ENCODE measurements at regions not wholly inside any gene's neighbourhood (a gene's known extent, or its start where the extent isn't known, plus 50 kb on each side); places are given as distances from the start of the nearest gene placed in this dataset. TPM values are rescaled to one million over a fixed set of nuclear protein-coding genes. Genes with fewer than 3 reads are reported as not detected.
"Not testable (repeated sequence)": the region's sequence is repeated elsewhere in the genome, so short reads cannot be mapped to it uniquely, and the experiment has no call there.

GRCh38 chr15:23225756-23226729 lies 89.4 kb upstream of the GOLGA6L1 start:
- DNase-seq, result peak; percentile 12
- intact Hi-C loops (cut with DNase I); H3K4me3 ChIP-seq; H3K4me1 ChIP-seq; ATAC-seq; H3K27me3 ChIP-seq; H3K27ac ChIP-seq; H3K36me3 ChIP-seq; H3K9me3 ChIP-seq: not testable (repeated sequence)

- ATAC-seq; H3K36me3 ChIP-seq; H3K27ac ChIP-seq; intact Hi-C loops (cut with DNase I); H3K4me1 ChIP-seq; H3K9me3 ChIP-seq; H3K4me3 ChIP-seq; H3K27me3 ChIP-seq: not testable (repeated sequence)
- peak; percentile 18 for DNase-seq
Observed at GRCh38 chr15:23209452-23209851, 72.8 kb upstream of the GOLGA6L1 start.

GRCh38 chr15:23199811-23200465 lies 63.3 kb upstream of the GOLGA6L1 start:
- H3K27ac ChIP-seq; ATAC-seq; H3K4me1 ChIP-seq; H3K36me3 ChIP-seq; H3K4me3 ChIP-seq; H3K27me3 ChIP-seq; intact Hi-C loops (cut with DNase I); H3K9me3 ChIP-seq: not testable (repeated sequence)
- DNase-seq, result peak; percentile 44

DNA sequence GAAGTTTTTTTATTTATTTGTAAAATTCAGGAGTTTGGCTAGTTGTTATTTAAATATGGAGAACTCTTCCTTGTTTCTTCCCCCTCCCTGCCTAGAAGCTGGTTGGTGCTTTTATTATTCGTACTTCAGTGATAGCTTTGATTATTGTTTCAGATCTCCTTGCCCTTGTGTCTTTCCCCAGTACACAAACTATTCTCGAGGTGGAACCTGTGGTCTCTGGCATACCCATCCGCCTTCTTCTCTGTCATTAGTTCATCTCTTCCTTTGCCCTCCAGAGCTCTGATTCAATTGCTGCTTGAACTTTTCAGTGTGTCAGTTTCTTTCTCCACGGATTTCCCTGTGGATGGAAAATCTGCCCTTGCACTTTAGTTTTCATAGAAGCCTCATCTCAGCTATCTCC lies 61.8 kb upstream of the GOLGA6L1 start:
- H3K4me1 ChIP-seq; H3K9me3 ChIP-seq; H3K36me3 ChIP-seq; H3K27me3 ChIP-seq; H3K27ac ChIP-seq; H3K4me3 ChIP-seq; ATAC-seq; intact Hi-C loops (cut with DNase I); DNase-seq: not testable (repeated sequence)

DNA sequence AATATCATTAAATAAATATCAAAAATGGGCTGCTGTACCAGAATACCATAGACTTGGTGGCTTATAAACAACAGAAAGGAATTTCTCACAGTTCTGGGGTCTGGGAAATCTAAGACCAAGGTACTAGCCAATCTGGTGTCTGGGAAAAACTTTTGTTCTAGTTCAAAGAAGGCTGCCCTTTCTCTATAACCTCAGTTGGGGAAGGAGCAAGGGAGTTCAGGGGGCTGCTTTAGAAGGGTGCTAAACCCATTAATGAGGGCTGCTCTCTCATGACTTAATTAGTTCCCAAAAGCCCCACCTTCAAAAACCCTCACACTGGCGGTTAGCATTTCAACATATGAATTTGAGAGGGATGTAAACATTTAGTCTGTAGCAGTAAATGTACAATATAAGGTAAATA lies 55.7 kb upstream of the GOLGA6L1 start:
- H3K4me1 ChIP-seq; H3K27ac ChIP-seq; H3K27me3 ChIP-seq; DNase-seq; intact Hi-C loops (cut with DNase I); H3K4me3 ChIP-seq; ATAC-seq; H3K36me3 ChIP-seq; H3K9me3 ChIP-seq: not testable (repeated sequence)

Small RNA genes in the stretch of these regions (microRNA-seq; reads per million reads assigned to microRNA genes)
- not detected for gene MIR4509-1 (ENCODE audit: borderline microRNAs expressed)
